ENCODE measurements at regions not wholly inside any gene's neighbourhood (a gene's known extent, or its start where the extent isn't known, plus 50 kb on each side); places are given as distances from the start of the nearest gene placed in this dataset.

- H3K4me1 Mint-ChIP-seq, result no peaks in the 10 kb centered on the region
Observed at GRCh38 chr10:109178591-109178990, 744.7 kb downstream of the XPNPEP1 start.

GRCh38 chr10:109174526-109174925 lies 748.8 kb downstream of the XPNPEP1 start:
- no peak for ATAC-seq
- no peaks in the 10 kb centered on the region for H3K36me3 Mint-ChIP-seq
- H3K4me3 Mint-ChIP-seq, result no peak overlapping the region
- CTCF ChIA-PET, result no interaction called here
- H3K27ac Mint-ChIP-seq, result no peak overlapping the region
- DNase-seq, result no peak
- no peaks in the 10 kb centered on the region for H3K27me3 Mint-ChIP-seq
- H3K4me1 Mint-ChIP-seq, result no peaks in the 10 kb centered on the region
- H3K9me3 Mint-ChIP-seq (ENCODE audit: low read depth), result peaks cover 10% of the 10 kb centered on the region

More at GRCh38 chr10:109178591-109178990, 744.7 kb downstream of the XPNPEP1 start:
- DNase-seq (no peak), ATAC-seq (no peak)
- H3K27me3 Mint-ChIP-seq, result no peaks in the 10 kb centered on the region
- no peak overlapping the region for H3K27ac Mint-ChIP-seq
- peaks cover 9% of the 10 kb centered on the region for H3K9me3 Mint-ChIP-seq (ENCODE audit: low read depth)
- no peaks in the 10 kb centered on the region for H3K36me3 Mint-ChIP-seq
- no peak overlapping the region for H3K4me3 Mint-ChIP-seq
- CTCF ChIA-PET, result no interaction called here

GRCh38 chr10:109173937-109174336 lies 749.4 kb downstream of the XPNPEP1 start:
- ATAC-seq, result no peak

GRCh38 chr10:109173121-109173520 lies 750.2 kb downstream of the XPNPEP1 start:
- DNase-seq (no peak), ATAC-seq (no peak)
- no peaks in the 10 kb centered on the region for H3K4me1 Mint-ChIP-seq
- CTCF ChIA-PET, result no interaction called here
- no peak overlapping the region for H3K27ac Mint-ChIP-seq
- no peaks in the 10 kb centered on the region for H3K36me3 Mint-ChIP-seq
- peaks cover 10% of the 10 kb centered on the region for H3K9me3 Mint-ChIP-seq (ENCODE audit: low read depth)
- no peak overlapping the region for H3K4me3 Mint-ChIP-seq
- H3K27me3 Mint-ChIP-seq, result no peaks in the 10 kb centered on the region

More at GRCh38 chr10:109173937-109174336, 749.4 kb downstream of the XPNPEP1 start:
- CTCF ChIA-PET, result no interaction called here
- no peaks in the 10 kb centered on the region for H3K4me1 Mint-ChIP-seq
- no peak for DNase-seq
- H3K27me3 Mint-ChIP-seq, result no peaks in the 10 kb centered on the region
- H3K36me3 Mint-ChIP-seq, result no peaks in the 10 kb centered on the region
- no peak overlapping the region for H3K4me3 Mint-ChIP-seq
- no peak overlapping the region for H3K27ac Mint-ChIP-seq
- peaks cover 10% of the 10 kb centered on the region for H3K9me3 Mint-ChIP-seq (ENCODE audit: low read depth)

GRCh38 chr10:109166935-109167334 lies 756.4 kb downstream of the XPNPEP1 start:
- DNase-seq (no peak), ATAC-seq (no peak)
- Mint-ChIP-seq H3K27me3 (no peaks in the 10 kb centered on the region), H3K9me3 (ENCODE audit: low read depth) (peaks cover 8% of the 10 kb centered on the region), H3K4me1 (no peaks in the 10 kb centered on the region), H3K27ac (no peak overlapping the region), H3K36me3 (no peaks in the 10 kb centered on the region), H3K4me3 (no peak overlapping the region)
- CTCF ChIA-PET, result no interaction called here

GRCh38 chr10:109159351-109159750 lies 764.0 kb downstream of the XPNPEP1 start:
- Mint-ChIP-seq H3K27me3 (no peaks in the 10 kb centered on the region), H3K9me3 (ENCODE audit: low read depth) (peaks cover 3% of the 10 kb centered on the region), H3K4me1 (no peaks in the 10 kb centered on the region), H3K4me3 (no peak overlapping the region), H3K27ac (no peak overlapping the region), H3K36me3 (no peaks in the 10 kb centered on the region)
- ATAC-seq (no peak), DNase-seq (no peak)
- CTCF ChIA-PET, result interaction anchor here (0.7 kb wide), 1 partner anchor 139 kb away, joined by 3 read pairs; no protein-coding TSS in a partner anchor

- peaks cover 4% of the 10 kb centered on the region for H3K9me3 Mint-ChIP-seq (ENCODE audit: low read depth)
- no peak overlapping the region for H3K27ac Mint-ChIP-seq
- no peaks in the 10 kb centered on the region for H3K4me1 Mint-ChIP-seq
- no peaks in the 10 kb centered on the region for H3K27me3 Mint-ChIP-seq
- CTCF ChIA-PET, result no interaction called here
- no peaks in the 10 kb centered on the region for H3K36me3 Mint-ChIP-seq
- DNase-seq (no peak), ATAC-seq (no peak)
- H3K4me3 Mint-ChIP-seq, result no peak overlapping the region
Observed at GRCh38 chr10:109156396-109156795, 766.9 kb downstream of the XPNPEP1 start.

GRCh38 chr10:109149666-109150350 lies 773.5 kb downstream of the XPNPEP1 start:
- DNase-seq (no peak), ATAC-seq (no peak)
- no peak overlapping the region for H3K27ac Mint-ChIP-seq
- H3K36me3 Mint-ChIP-seq, result no peaks in the 10 kb centered on the region
- no peaks in the 10 kb centered on the region for H3K4me1 Mint-ChIP-seq
- CTCF ChIA-PET, result no interaction called here
- peaks cover 15% of the 10 kb centered on the region for H3K9me3 Mint-ChIP-seq (ENCODE audit: low read depth)
- no peak overlapping the region for H3K4me3 Mint-ChIP-seq
- H3K27me3 Mint-ChIP-seq, result no peaks in the 10 kb centered on the region

- H3K4me3 Mint-ChIP-seq, result no peak overlapping the region
- ATAC-seq (no peak), DNase-seq (no peak)
- H3K9me3 Mint-ChIP-seq (ENCODE audit: low read depth), result peaks cover 3% of the 10 kb centered on the region
- H3K4me1 Mint-ChIP-seq, result no peaks in the 10 kb centered on the region
- H3K27me3 Mint-ChIP-seq, result no peaks in the 10 kb centered on the region
- H3K27ac Mint-ChIP-seq, result no peak overlapping the region
- no peaks in the 10 kb centered on the region for H3K36me3 Mint-ChIP-seq
- CTCF ChIA-PET, result no interaction called here
Observed at GRCh38 chr10:109127363-109127762, 795.9 kb downstream of the XPNPEP1 start.

GRCh38 chr10:109126541-109126940 lies 796.8 kb downstream of the XPNPEP1 start:
- DNase-seq (no peak), ATAC-seq (no peak)
- Mint-ChIP-seq H3K36me3 (no peaks in the 10 kb centered on the region), H3K27ac (no peak overlapping the region), H3K4me3 (no peak overlapping the region), H3K27me3 (no peaks in the 10 kb centered on the region), H3K9me3 (ENCODE audit: low read depth) (peaks cover 3% of the 10 kb centered on the region), H3K4me1 (no peaks in the 10 kb centered on the region)
- CTCF ChIA-PET, result no interaction called here

GRCh38 chr10:109126016-109126415 lies 797.3 kb downstream of the XPNPEP1 start:
- Mint-ChIP-seq H3K4me3 (no peak overlapping the region), H3K27me3 (no peaks in the 10 kb centered on the region), H3K9me3 (ENCODE audit: low read depth) (peaks cover 3% of the 10 kb centered on the region), H3K27ac (no peak overlapping the region), H3K4me1 (no peaks in the 10 kb centered on the region), H3K36me3 (no peaks in the 10 kb centered on the region)
- CTCF ChIA-PET, result no interaction called here
- ATAC-seq (no peak), DNase-seq (no peak)

GRCh38 chr10:109115179-109115578 lies 808.1 kb downstream of the XPNPEP1 start:
- DNase-seq (no peak), ATAC-seq (no peak)
- no peak overlapping the region for H3K27ac Mint-ChIP-seq
- H3K9me3 Mint-ChIP-seq (ENCODE audit: low read depth), result peaks cover 11% of the 10 kb centered on the region
- CTCF ChIA-PET, result no interaction called here
- no peaks in the 10 kb centered on the region for H3K27me3 Mint-ChIP-seq
- H3K4me1 Mint-ChIP-seq, result no peaks in the 10 kb centered on the region
- no peaks in the 10 kb centered on the region for H3K36me3 Mint-ChIP-seq
- no peak overlapping the region for H3K4me3 Mint-ChIP-seq

GRCh38 chr10:109114579-109114978 lies 808.7 kb downstream of the XPNPEP1 start:
- Mint-ChIP-seq H3K27me3 (no peaks in the 10 kb centered on the region), H3K4me1 (no peaks in the 10 kb centered on the region), H3K36me3 (no peaks in the 10 kb centered on the region), H3K9me3 (ENCODE audit: low read depth) (peaks cover 11% of the 10 kb centered on the region), H3K27ac (no peak overlapping the region), H3K4me3 (no peak overlapping the region)
- ATAC-seq, result no peak
- CTCF ChIA-PET, result no interaction called here
- no peak for DNase-seq

GRCh38 chr10:109106604-109107003 lies 816.7 kb downstream of the XPNPEP1 start:
- Mint-ChIP-seq H3K4me1 (no peaks in the 10 kb centered on the region), H3K4me3 (no peak overlapping the region), H3K27me3 (no peaks in the 10 kb centered on the region), H3K27ac (no peak overlapping the region), H3K9me3 (ENCODE audit: low read depth) (peaks cover 3% of the 10 kb centered on the region), H3K36me3 (no peaks in the 10 kb centered on the region)
- CTCF ChIA-PET, result no interaction called here
- ATAC-seq (no peak), DNase-seq (no peak)

- H3K4me1 Mint-ChIP-seq, result no peaks in the 10 kb centered on the region
- ATAC-seq (no peak), DNase-seq (no peak)
- no peaks in the 10 kb centered on the region for H3K36me3 Mint-ChIP-seq
- H3K4me3 Mint-ChIP-seq, result no peak overlapping the region
- H3K27ac Mint-ChIP-seq, result no peak overlapping the region
- H3K9me3 Mint-ChIP-seq (ENCODE audit: low read depth), result no peaks in the 10 kb centered on the region
- CTCF ChIA-PET, result no interaction called here
- no peaks in the 10 kb centered on the region for H3K27me3 Mint-ChIP-seq
Observed at GRCh38 chr10:109105725-109106124, 817.6 kb downstream of the XPNPEP1 start.

Measured in activated CD8-positive, alpha-beta memory T cell treated with anti-CD3 and anti-CD28 coated beads, Interleukin-2, amount 10 ng/mL, durations not matched to agents 7 days and 5 days (primary cell).